ENCODE measurements at regions not wholly inside any gene's neighbourhood (a gene's known extent, or its start where the extent isn't known, plus 50 kb on each side); places are given as distances from the start of the nearest gene placed in this dataset.

DNA sequence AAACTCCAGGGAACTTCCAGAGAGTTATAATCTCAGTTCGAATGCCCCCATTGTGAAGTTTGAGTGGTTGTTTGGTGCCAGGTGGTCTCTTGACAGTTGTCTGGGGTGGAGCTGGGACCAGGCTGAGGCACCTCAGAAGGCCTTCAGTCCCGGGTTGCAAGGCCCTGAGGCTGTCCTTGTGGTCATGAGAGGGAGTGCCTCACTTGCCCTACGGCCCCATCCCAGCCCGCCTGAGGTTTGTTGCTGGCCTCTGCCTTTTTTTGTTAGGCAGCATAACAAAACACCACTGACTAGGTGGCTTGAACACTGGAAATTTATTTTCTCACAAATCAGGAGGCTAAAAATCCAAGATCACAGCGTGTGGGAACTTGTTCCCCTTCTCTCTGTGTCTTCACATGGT lies 73.0 kb upstream of the PAPPA start:
- no peak for TF ChIP-seq CTCF (IDR thresholded peaks at IDR 0.05; ENCODE audit: low read depth, low read length)
- no peak for TF ChIP-seq EZH2phosphoT487 (IDR thresholded peaks at IDR 0.05; ENCODE audit: low read depth)

Data from OCI-LY3 (cell line).